PC-9 (cell line): ENCODE measurements at regions not wholly inside any gene's neighbourhood (a gene's known extent, or its start where the extent isn't known, plus 50 kb on each side); places are given as distances from the start of the nearest gene placed in this dataset.

Experiments used
- BruUV-seq: library from RNA; stranded (reverse); fragments of 400-500 nt; replicated peaks from 2 replicates; lab custom pipeline; 2021; lab: Mats Ljungman, UMichigan
- CTCF ChIA-PET: fragments of 300-600 bp; sonication (Branson Sonifier 250); formaldehyde crosslinking; loops from one replicate; lab custom pipeline; 2022; ENCODE audit warnings: antibody characterized with exemption; lab: Charles Lee
- POLR2A ChIA-PET: fragments of 300-600 bp; sonication (Branson Sonifier 250); formaldehyde crosslinking; loops from one replicate; lab custom pipeline; 2022; ENCODE audit warnings: antibody characterized with exemption; ENCODE audit not compliant: unreplicated experiment; lab: Charles Lee
- DNase-seq, 2 experiments: peaks; one replicate each; pipeline versions ENCODE4 v3.0.0 to v3.0.0-alpha.2; 2015 to 2022; ENCODE audit warnings: mixed read lengths in 1 of 2
- H2AFZ ChIP-seq: fragments of 200-600 bp; sonication (generic); 2 replicates; pipeline ENCODE4 v1.8.1; 2017; ENCODE audit warnings: antibody characterized with exemption
- H3F3A ChIP-seq: fragments of 200-600 bp; sonication (generic); 2 replicates; pipeline ENCODE4 v1.8.1; 2017; ENCODE audit warnings: antibody characterized with exemption, mild to moderate bottlenecking, low read depth; ENCODE audit not compliant: insufficient read depth
- H3K27ac ChIP-seq: fragments of 200-600 bp; sonication (generic); 2 replicates; pipeline ENCODE4 v1.6.1; 2016; ENCODE audit warnings: mixed run types
- H3K27me3 ChIP-seq: fragments of 200-600 bp; sonication (generic); 2 replicates; pipeline ENCODE4 v1.6.1; 2016; ENCODE audit warnings: low read depth, mixed run types; ENCODE audit not compliant: insufficient read depth
- H3K36me3 ChIP-seq: fragments of 200-600 bp; sonication (generic); 2 replicates; pipeline ENCODE4 v1.6.1; 2016; ENCODE audit warnings: low read depth, mixed run types
- H3K4me1 ChIP-seq: fragments of 200-600 bp; sonication (generic); replicated peaks from 2 replicates; pipeline ENCODE4 v1.6.1; 2016; ENCODE audit warnings: mixed run types; ENCODE audit not compliant: insufficient read depth
- H3K4me2 ChIP-seq: fragments of 200-600 bp; sonication (generic); 2 replicates; pipeline ENCODE4 v1.6.1; 2017; ENCODE audit warnings: mixed run types
- H3K4me3 ChIP-seq: fragments of 200-600 bp; sonication (generic); 2 replicates; pipeline ENCODE4 v1.6.1; 2016; ENCODE audit warnings: mixed run types
- H3K79me2 ChIP-seq: fragments of 200-600 bp; sonication (generic); 2 replicates; pipeline ENCODE4 v1.6.1; 2017; ENCODE audit warnings: low read depth, mixed run types
- H3K9me2 ChIP-seq: fragments of 200-600 bp; sonication (generic); 2 replicates; pipeline ENCODE4 v1.8.1; 2017; ENCODE audit warnings: mild to moderate bottlenecking; ENCODE audit not compliant: insufficient read depth
- H3K9me3 ChIP-seq: fragments of 200-600 bp; sonication (generic); 2 replicates; pipeline ENCODE4 v1.8.1; 2016; ENCODE audit warnings: low read depth; ENCODE audit not compliant: insufficient read depth
- H4K20me1 ChIP-seq: fragments of 200-600 bp; sonication (generic); 2 replicates; pipeline ENCODE4 v1.8.1; 2017; ENCODE audit not compliant: insufficient read depth
- EZH2 ChIP-seq: fragments of 200-600 bp; sonication (generic); IDR thresholded peaks from 2 replicates; pipeline ENCODE4 v1.8.0; 2017; ENCODE audit warnings: antibody characterized with exemption, low read depth
- intact Hi-C: fragments of 100-400 bp; cut with micrococcal nuclease; formaldehyde crosslinking; loops from one replicate; pipeline ENCODE4 v1.10.0; 2022; ENCODE audit not compliant: unreplicated experiment
- TF ChIP-seq, protein P1 (sequence below): fragments of 200-600 bp; sonication (generic); conservative IDR thresholded peaks from 2 replicates; pipeline ENCODE4 v1.6.1; 2017; ENCODE audit warnings: mixed run types, antibody characterized with exemption, mild to moderate bottlenecking, moderate library complexity

DNA sequence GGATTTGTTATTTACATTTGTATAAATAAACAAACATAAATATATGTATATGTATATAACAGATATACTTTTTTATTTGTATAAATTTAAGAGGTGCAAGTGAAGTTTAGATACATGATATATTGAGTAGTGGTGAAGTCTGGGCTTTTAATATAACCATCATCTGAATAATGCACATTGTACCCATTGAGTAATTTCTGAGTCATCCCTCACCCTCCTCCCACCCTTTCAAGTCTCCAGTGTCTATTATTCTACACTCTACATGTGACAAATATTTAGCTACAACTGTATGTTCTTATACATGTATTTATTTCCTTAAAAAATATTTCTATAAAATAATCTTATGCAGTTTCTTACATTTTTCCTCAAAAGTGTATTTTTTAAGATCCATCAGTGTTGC is 358.7 kb upstream of the TFPI start:
- H3K4me1 ChIP-seq: no peaks in the 10 kb centered on the region
- BruUV-seq: no TSS peak
- no peak overlapping the region for H3K27ac ChIP-seq
- no peaks in the 10 kb centered on the region for H3K9me3 ChIP-seq
- no peak overlapping the region for H3K4me2 ChIP-seq
- no peaks in the 10 kb centered on the region for H3K9me2 ChIP-seq
- no peaks in the 10 kb centered on the region for H3K27me3 ChIP-seq
- no peaks in the 10 kb centered on the region for H3F3A ChIP-seq
- TF ChIP-seq, protein P1, sequence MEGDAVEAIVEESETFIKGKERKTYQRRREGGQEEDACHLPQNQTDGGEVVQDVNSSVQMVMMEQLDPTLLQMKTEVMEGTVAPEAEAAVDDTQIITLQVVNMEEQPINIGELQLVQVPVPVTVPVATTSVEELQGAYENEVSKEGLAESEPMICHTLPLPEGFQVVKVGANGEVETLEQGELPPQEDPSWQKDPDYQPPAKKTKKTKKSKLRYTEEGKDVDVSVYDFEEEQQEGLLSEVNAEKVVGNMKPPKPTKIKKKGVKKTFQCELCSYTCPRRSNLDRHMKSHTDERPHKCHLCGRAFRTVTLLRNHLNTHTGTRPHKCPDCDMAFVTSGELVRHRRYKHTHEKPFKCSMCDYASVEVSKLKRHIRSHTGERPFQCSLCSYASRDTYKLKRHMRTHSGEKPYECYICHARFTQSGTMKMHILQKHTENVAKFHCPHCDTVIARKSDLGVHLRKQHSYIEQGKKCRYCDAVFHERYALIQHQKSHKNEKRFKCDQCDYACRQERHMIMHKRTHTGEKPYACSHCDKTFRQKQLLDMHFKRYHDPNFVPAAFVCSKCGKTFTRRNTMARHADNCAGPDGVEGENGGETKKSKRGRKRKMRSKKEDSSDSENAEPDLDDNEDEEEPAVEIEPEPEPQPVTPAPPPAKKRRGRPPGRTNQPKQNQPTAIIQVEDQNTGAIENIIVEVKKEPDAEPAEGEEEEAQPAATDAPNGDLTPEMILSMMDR: no peak
- no peak for TF ChIP-seq EZH2
- H3K4me3 ChIP-seq: no peak overlapping the region
- H3K36me3 ChIP-seq: no peaks in the 10 kb centered on the region
- H3K79me2 ChIP-seq: no peaks in the 10 kb centered on the region
- intact Hi-C loops: no loop called here
- POLR2A ChIA-PET: no interaction called here
- no peak overlapping the region for H2AFZ ChIP-seq
- H4K20me1 ChIP-seq: no peaks in the 10 kb centered on the region
- CTCF ChIA-PET: no interaction called here
- no peak for DNase-seq

DNA sequence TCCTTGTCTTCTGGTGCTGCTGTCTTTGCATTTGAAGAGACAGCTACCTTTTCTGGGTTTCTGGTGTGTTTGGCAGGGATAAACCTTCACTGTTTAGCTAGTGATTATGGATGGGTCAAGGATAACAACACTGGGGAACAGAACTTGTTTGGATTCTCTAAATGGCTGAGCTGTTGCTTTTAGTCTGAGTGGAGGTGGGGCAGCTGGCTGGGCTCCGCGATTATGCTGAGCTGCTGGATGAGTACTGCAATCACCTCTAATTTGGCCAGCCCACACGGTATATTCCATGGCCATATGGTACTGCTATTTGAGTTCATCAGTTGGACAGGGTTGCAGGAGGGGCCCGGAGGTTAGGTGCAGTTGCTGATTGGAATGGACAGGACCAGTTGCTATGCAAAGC is 361.6 kb upstream of the TFPI start:
- H3K27ac ChIP-seq: no peak overlapping the region
- H3F3A ChIP-seq: no peaks in the 10 kb centered on the region
- no peaks in the 10 kb centered on the region for H4K20me1 ChIP-seq
- no peaks in the 10 kb centered on the region for H3K27me3 ChIP-seq
- no peaks in the 10 kb centered on the region for H3K9me2 ChIP-seq
- no peaks in the 10 kb centered on the region for H3K9me3 ChIP-seq
- intact Hi-C loops: no loop called here
- no peak overlapping the region for H3K4me3 ChIP-seq
- H3K36me3 ChIP-seq: no peaks in the 10 kb centered on the region
- no TSS peak for BruUV-seq
- no peak overlapping the region for H2AFZ ChIP-seq
- ChIA-PET CTCF (no interaction called here), POLR2A (no interaction called here)
- no peaks in the 10 kb centered on the region for H3K79me2 ChIP-seq
- no peak overlapping the region for H3K4me2 ChIP-seq
- no peak for DNase-seq
- H3K4me1 ChIP-seq: no peaks in the 10 kb centered on the region
- TF ChIP-seq, protein P1: no peak
- no peak for TF ChIP-seq EZH2

DNA sequence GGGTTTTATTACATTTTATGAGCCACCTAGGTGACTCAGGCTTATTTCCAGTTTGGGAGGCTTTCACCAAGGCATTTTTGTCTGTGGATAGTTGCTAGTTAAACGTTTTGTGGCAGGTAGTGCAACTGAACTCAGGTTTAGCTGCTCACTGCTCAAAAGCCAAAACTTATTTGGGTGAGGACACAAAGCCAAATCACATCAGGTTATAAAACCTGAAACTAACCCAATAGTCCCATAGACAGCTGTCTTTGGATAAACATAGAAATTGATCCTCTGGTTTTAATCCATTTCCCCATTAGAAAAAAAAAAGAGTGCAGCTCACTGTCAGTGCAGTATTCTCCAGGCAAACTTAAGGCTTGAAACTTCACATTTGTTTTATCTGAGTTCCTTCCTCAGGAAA is 362.6 kb upstream of the TFPI start:
- DNase-seq: no peak
- H3F3A ChIP-seq: no peaks in the 10 kb centered on the region
- H3K4me2 ChIP-seq: no peak overlapping the region
- no peaks in the 10 kb centered on the region for H3K79me2 ChIP-seq
- H3K36me3 ChIP-seq: no peaks in the 10 kb centered on the region
- H4K20me1 ChIP-seq: no peaks in the 10 kb centered on the region
- no peaks in the 10 kb centered on the region for H3K9me2 ChIP-seq
- no peaks in the 10 kb centered on the region for H3K4me1 ChIP-seq
- ChIA-PET POLR2A (no interaction called here), CTCF (no interaction called here)
- H2AFZ ChIP-seq: no peak overlapping the region
- intact Hi-C loops: no loop called here
- TF ChIP-seq, protein P1: no peak
- no peak for TF ChIP-seq EZH2
- H3K27ac ChIP-seq: no peak overlapping the region
- no TSS peak for BruUV-seq
- no peak overlapping the region for H3K4me3 ChIP-seq
- H3K27me3 ChIP-seq: no peaks in the 10 kb centered on the region
- H3K9me3 ChIP-seq: no peaks in the 10 kb centered on the region
